ENCODE measurements at regions not wholly inside any gene's neighbourhood (a gene's known extent, or its start where the extent isn't known, plus 50 kb on each side); places are given as distances from the start of the nearest gene placed in this dataset.

DNA sequence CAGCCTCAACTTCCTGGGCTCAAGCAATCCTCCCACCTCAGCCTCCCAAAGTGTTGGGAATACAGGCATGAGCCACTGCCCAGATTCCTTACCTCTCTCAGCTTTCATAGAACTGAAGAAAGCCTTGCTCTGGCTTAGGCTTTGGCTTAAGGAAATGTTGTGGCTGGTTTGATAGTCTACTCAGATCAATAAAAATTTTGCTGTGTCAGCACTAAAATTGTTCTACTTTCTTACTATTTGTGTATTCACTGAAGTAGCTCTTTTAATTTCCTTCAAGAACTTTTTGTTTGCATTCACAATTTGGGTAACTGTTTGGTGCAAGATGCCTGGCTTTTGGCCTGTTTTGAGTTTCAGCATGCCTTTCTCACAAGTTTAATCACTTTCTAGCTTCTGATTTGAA is 634.0 kb upstream of the FSHR start:
- TF ChIP-seq, protein P1, sequence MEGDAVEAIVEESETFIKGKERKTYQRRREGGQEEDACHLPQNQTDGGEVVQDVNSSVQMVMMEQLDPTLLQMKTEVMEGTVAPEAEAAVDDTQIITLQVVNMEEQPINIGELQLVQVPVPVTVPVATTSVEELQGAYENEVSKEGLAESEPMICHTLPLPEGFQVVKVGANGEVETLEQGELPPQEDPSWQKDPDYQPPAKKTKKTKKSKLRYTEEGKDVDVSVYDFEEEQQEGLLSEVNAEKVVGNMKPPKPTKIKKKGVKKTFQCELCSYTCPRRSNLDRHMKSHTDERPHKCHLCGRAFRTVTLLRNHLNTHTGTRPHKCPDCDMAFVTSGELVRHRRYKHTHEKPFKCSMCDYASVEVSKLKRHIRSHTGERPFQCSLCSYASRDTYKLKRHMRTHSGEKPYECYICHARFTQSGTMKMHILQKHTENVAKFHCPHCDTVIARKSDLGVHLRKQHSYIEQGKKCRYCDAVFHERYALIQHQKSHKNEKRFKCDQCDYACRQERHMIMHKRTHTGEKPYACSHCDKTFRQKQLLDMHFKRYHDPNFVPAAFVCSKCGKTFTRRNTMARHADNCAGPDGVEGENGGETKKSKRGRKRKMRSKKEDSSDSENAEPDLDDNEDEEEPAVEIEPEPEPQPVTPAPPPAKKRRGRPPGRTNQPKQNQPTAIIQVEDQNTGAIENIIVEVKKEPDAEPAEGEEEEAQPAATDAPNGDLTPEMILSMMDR (IDR thresholded peaks at IDR 0.05; ENCODE audit: control insufficient read depth, extremely low read depth, insufficient read depth) = no peak
- no peak overlapping the region for H3K4me3 ChIP-seq (ENCODE audit: low read depth, low read length)
- no peak for DNase-seq (ENCODE audit: low read depth)

- no peak for DNase-seq (ENCODE audit: low read depth)
- TF ChIP-seq, protein P1 (IDR thresholded peaks at IDR 0.05; ENCODE audit: control insufficient read depth, extremely low read depth, insufficient read depth) = no peak
- no peak overlapping the region for H3K4me3 ChIP-seq (ENCODE audit: low read depth, low read length)
Observed at GRCh38 chr2:49780949-49781348, 626.6 kb upstream of the FSHR start.

DNA sequence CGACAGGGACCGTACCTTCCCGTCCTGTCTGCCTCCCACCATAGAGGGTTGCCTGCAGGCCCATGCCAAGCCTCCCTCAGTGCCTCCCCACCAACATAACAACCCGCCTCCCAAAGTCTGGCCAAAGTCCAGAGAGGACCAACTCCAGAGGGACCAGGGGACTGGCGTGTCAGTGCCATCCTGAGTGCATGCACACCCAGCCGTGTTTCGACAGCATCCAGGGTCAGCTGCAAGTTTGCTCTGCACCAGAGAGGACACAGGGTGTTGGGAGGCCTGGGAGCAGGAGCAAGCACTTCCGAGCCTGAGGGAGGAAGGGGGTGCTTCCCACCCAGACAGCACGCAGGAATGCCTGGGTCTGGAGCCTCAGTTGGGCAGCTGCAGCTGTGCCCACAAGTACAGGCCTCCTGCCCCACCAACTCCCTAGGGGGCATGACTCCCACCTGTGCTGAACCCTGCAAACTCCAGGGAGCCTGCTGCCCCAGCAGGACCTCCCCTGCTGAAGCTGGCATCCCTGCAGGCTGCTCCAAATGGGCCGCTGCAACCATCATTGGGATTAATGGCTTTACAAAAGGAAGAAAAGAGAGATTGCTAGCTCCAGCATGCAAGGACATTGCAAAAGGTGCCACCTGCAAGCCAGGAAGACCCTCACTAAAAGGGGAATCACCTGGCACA is 618.1 kb upstream of the FSHR start:
- no peak for DNase-seq (ENCODE audit: low read depth)
- no peak overlapping the region for H3K4me3 ChIP-seq (ENCODE audit: low read depth, low read length)
- TF ChIP-seq, protein P1 (IDR thresholded peaks at IDR 0.05; ENCODE audit: control insufficient read depth, extremely low read depth, insufficient read depth) = no peak

DNA sequence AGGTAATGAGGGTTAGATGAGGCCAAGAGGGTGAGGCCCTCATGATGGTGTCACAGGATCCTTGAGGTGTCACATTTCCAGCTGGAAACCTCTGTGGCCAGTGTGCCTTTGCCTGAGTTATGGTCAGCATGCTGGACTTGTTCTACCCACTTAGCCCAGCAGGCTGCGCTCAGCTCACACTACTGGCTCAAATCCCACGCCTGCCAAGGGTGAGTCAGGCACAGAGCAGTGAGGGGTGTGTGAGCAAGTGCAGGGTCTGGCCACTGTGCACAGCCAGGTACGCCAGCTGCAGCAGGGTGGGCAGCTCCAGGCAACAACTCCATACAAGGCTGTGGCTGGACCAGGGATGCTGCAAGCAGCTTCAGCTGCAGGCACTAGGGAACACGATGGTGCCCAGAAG is 616.6 kb upstream of the FSHR start:
- TF ChIP-seq, protein P1 (IDR thresholded peaks at IDR 0.05; ENCODE audit: control insufficient read depth, extremely low read depth, insufficient read depth) = peak; percentile 40
- no peak for DNase-seq (ENCODE audit: low read depth)

DNA sequence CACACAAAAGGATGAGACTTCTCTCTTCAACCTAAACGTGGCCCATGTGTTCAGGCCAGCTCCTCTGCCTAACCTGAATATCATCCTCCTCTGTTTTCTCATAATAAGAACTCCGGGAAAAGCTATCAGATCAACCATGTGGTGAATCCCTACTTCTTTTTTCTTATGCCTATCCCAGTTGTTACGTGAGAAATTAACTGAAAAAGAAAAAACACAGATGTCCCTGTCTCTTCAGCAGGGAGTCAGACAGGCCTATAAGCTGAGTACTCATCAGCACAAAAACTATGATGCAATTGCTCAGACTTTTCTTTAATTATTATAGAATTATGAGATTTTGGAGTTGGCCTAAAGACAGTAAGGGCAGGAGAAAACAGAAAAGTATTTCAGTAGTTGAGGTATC is 613.0 kb upstream of the FSHR start:
- TF ChIP-seq, protein P1 (IDR thresholded peaks at IDR 0.05; ENCODE audit: control insufficient read depth, extremely low read depth, insufficient read depth) = no peak
- H3K4me3 ChIP-seq (ENCODE audit: low read depth, low read length) = no peak overlapping the region
- no peak for DNase-seq (ENCODE audit: low read depth)

More for the DNA sequence above, 616.6 kb upstream of the FSHR start:
- no peak overlapping the region for H3K4me3 ChIP-seq (ENCODE audit: low read depth, low read length)

DNA sequence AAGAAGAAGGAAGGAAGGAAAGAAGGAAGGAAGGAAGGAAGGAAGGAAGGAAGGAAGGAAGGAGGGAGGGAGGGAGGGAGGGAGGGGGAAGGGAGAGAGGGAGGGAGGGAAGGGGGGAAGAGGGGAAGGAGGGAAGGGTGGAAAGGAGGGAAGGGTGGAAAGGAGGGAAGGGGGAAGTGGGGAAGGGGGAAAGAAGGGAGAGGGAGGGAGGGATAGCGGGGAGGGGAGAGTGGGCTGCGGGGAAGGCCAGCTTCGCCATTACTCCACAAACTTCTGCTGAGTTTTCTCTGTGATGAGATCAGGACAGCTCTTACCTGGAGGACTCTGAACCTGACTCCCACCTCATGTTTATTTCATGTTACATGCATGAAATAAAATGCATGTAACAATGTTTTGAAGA is 601.5 kb upstream of the FSHR start:
- no peak for DNase-seq (ENCODE audit: low read depth)
- TF ChIP-seq, protein P1 (IDR thresholded peaks at IDR 0.05; ENCODE audit: control insufficient read depth, extremely low read depth, insufficient read depth) = no peak
- H3K4me3 ChIP-seq (ENCODE audit: low read depth, low read length) = no peak overlapping the region

- TF ChIP-seq, protein P1 (IDR thresholded peaks at IDR 0.05; ENCODE audit: control insufficient read depth, extremely low read depth, insufficient read depth) = no peak
- no peak overlapping the region for H3K4me3 ChIP-seq (ENCODE audit: low read depth, low read length)
- DNase-seq (ENCODE audit: low read depth) = no peak
Observed at GRCh38 chr2:49754381-49754780, 600.1 kb upstream of the FSHR start.

All from LNCaP clone FGC (cell line).